Transverse colon (tissue), 4 donors: ENCODE measurements at regions not wholly inside any gene's neighbourhood (a gene's known extent, or its start where the extent isn't known, plus 50 kb on each side); places are given as distances from the start of the nearest gene placed in this dataset.

Source experiments
- DNase-seq: peaks from one replicate; pipeline ENCODE4 v3.0.0-alpha.2; 2019
- H3K27ac ChIP-seq, 4 donors: fragments of 200-600 bp; sonication (generic); 2 replicates each; pipeline ENCODE4 v1.5.1; 2016 to 2018; ENCODE audit warnings: inconsistent platforms in 4 of 4
- H3K27me3 ChIP-seq: fragments of 200-600 bp; sonication (generic); 2 replicates; pipeline ENCODE4 v1.5.1; 2017; ENCODE audit warnings: inconsistent platforms
- H3K36me3 ChIP-seq, 4 donors: fragments of 200-600 bp; sonication (generic); 2 replicates each; pipeline ENCODE4 v1.5.1; 2017 to 2019; ENCODE audit warnings: inconsistent platforms in 4 of 4
- H3K4me1 ChIP-seq, 4 donors: fragments of 200-600 bp; sonication (generic); 2 replicates each; pipeline ENCODE4 v1.5.1; 2017 to 2020; ENCODE audit warnings: inconsistent platforms in 4 of 4
- H3K4me3 ChIP-seq, 4 donors: fragments of 200-600 bp; sonication (generic); 1 replicate in 1 of 4; 2 replicates in 3 of 4; pipeline versions ENCODE4 v1.5.1 to v1.6.1; 2017 to 2019; ENCODE audit warnings: inconsistent platforms in 4 of 4
- H3K9me3 ChIP-seq, 2 donors: fragments of 200-600 bp; sonication (generic); 2 replicates each; pipeline ENCODE4 v1.5.1; 2017 to 2019; ENCODE audit warnings: inconsistent platforms in 2 of 2
- CTCF ChIP-seq, 5 experiments: fragments of 200-600 bp in 3 of 5; fragments of 450-650 bp in 2 of 5; sonication (generic) in 3 of 5; IDR thresholded peaks; 1 replicate in 2 of 5; 2 replicates in 3 of 5; pipeline ENCODE4 v1.5.1; 2016 to 2017; ENCODE audit warnings: antibody characterized with exemption in 5 of 5, inconsistent platforms in 3 of 5, mild to moderate bottlenecking in 2 of 5, moderate library complexity in 1 of 5
- EP300 ChIP-seq: sonication (generic); formaldehyde crosslinking; IDR thresholded peaks from one replicate; pipeline ENCODE4 v1.6.1; 2017; ENCODE audit warnings: antibody characterized with exemption, low read depth
- POLR2A ChIP-seq: fragments of 450-650 bp; IDR thresholded peaks from one replicate; pipeline ENCODE4 v1.6.1; 2016; ENCODE audit warnings: antibody characterized with exemption, mild to moderate bottlenecking, moderate library complexity
- POLR2AphosphoS5 ChIP-seq, 3 donors: sonication (generic); formaldehyde crosslinking; IDR thresholded peaks; one replicate each; pipeline ENCODE4 v1.6.1; 2016; ENCODE audit warnings: antibody characterized with exemption in 3 of 3
- WGBS, 2 donors: methylation state at CpG; one replicate each; pipeline ENCODE4 v1.1.5; 2018; ENCODE audit warnings: low coverage in 1 of 2; 5-methylcytosine and 5-hydroxymethylcytosine counted together
- in situ Hi-C, 4 donors: fragments of 200-750 bp; cut with MboI; loops; one replicate each; pipeline versions ENCODE4 v1.15.0 to v1.15.1; 2017; ENCODE audit warnings: low sequenced_read_pairs in 3 of 4, low pct_ligation_motif_present in 1 of 4, low pct_unique_long_range_greater_than_20kb in 1 of 4
- intact Hi-C: fragments of 100-400 bp; cut with DNase I; formaldehyde crosslinking; loops from one replicate; pipeline ENCODE4 v1.15.1; 2023; ENCODE audit warnings: low total_unique reads

GRCh38 chr5:61970218-61970617 lies 335.8 kb upstream of the KIF2A start:
- intact Hi-C loops (no loop called here), in situ Hi-C loops (no loop called here)
- WGBS, 2 donors: 77 to 79% methylated on average over 6 to 7 of the region's 7 CpGs
- H3K4me3 ChIP-seq: no peak overlapping the region
- H3K36me3 ChIP-seq: no peaks in the 10 kb centered on the region
- H3K9me3 ChIP-seq: no peaks in the 10 kb centered on the region
- no peak for TF ChIP-seq EP300
- no peak for TF ChIP-seq POLR2A
- no peak for TF ChIP-seq CTCF (IDR thresholded peaks at IDR 0.05)
- TF ChIP-seq POLR2AphosphoS5 (IDR thresholded peaks at IDR 0.05): no peak
- no peak overlapping the region for H3K27ac ChIP-seq
- H3K4me1 ChIP-seq: peaks cover 0 to 4% (median 0%) of the 10 kb centered on the region in 4 donors
- DNase-seq: no peak
- no peaks in the 10 kb centered on the region for H3K27me3 ChIP-seq

GRCh38 chr5:61974680-61975079 lies 331.3 kb upstream of the KIF2A start:
- no peak for DNase-seq
- intact Hi-C loops (no loop called here), in situ Hi-C loops (no loop called here)
- H3K36me3 ChIP-seq: no peaks in the 10 kb centered on the region
- H3K27me3 ChIP-seq: no peaks in the 10 kb centered on the region
- no peaks in the 10 kb centered on the region for H3K9me3 ChIP-seq
- TF ChIP-seq POLR2A (no peak), CTCF (IDR thresholded peaks at IDR 0.05) (no peak), EP300 (no peak), POLR2AphosphoS5 (IDR thresholded peaks at IDR 0.05) (no peak)
- 68 to 77% methylated on average over 2 to 6 of the region's 6 CpGs for WGBS, 2 donors
- no peak overlapping the region for H3K4me3 ChIP-seq
- H3K27ac ChIP-seq: no peak overlapping the region
- no peaks in the 10 kb centered on the region for H3K4me1 ChIP-seq

- Histone ChIP-seq H3K4me1 (peaks cover 0 to 7% (median 0%) of the 10 kb centered on the region in 4 donors), H3K27ac (no peak overlapping the region), H3K4me3 (no peak overlapping the region), H3K9me3 (peaks cover 0 to 6% of the 10 kb centered on the region in 2 donors), H3K27me3 (no peaks in the 10 kb centered on the region), H3K36me3 (no peaks in the 10 kb centered on the region)
- 63 to 64% methylated on average over 4 to 6 of the region's 6 CpGs for WGBS, 2 donors
- no peak for DNase-seq
- intact Hi-C loops: no loop called here
- in situ Hi-C loops: no loop called here
- TF ChIP-seq CTCF (IDR thresholded peaks at IDR 0.05) (no peak), POLR2AphosphoS5 (IDR thresholded peaks at IDR 0.05) (no peak), POLR2A (no peak), EP300 (no peak)
These were observed 324.1 kb upstream of the KIF2A start for GRCh38 chr5:61981886-61982285.

GRCh38 chr5:61991430-61991829 lies 314.6 kb upstream of the KIF2A start:
- H3K9me3 ChIP-seq: peaks cover 0 to 8% of the 10 kb centered on the region in 2 donors
- in situ Hi-C loops (no loop called here), intact Hi-C loops (no loop called here)
- 52 to 71% methylated on average over 4 of the region's 4 CpGs for WGBS, 2 donors
- no peaks in the 10 kb centered on the region for H3K27me3 ChIP-seq
- H3K4me3 ChIP-seq: no peak overlapping the region
- H3K4me1 ChIP-seq: no peaks in the 10 kb centered on the region
- no peak overlapping the region for H3K27ac ChIP-seq
- no peaks in the 10 kb centered on the region for H3K36me3 ChIP-seq
- no peak for DNase-seq
- no peak for TF ChIP-seq EP300
- TF ChIP-seq POLR2AphosphoS5 (IDR thresholded peaks at IDR 0.05): no peak
- TF ChIP-seq CTCF (IDR thresholded peaks at IDR 0.05): no peak
- TF ChIP-seq POLR2A: no peak
